HG03342 (cell line): ENCODE measurements at regions not wholly inside any gene's neighbourhood (a gene's known extent, or its start where the extent isn't known, plus 50 kb on each side); places are given as distances from the start of the nearest gene placed in this dataset.

ENCODE experiments used
- ATAC-seq: cut with Tn5 transposase; IDR thresholded peaks from one replicate; pipeline ENCODE4 v1.9.1; 2021; ENCODE audit warnings: mild to moderate bottlenecking, moderate library complexity; ENCODE audit not compliant: unreplicated experiment

DNA sequence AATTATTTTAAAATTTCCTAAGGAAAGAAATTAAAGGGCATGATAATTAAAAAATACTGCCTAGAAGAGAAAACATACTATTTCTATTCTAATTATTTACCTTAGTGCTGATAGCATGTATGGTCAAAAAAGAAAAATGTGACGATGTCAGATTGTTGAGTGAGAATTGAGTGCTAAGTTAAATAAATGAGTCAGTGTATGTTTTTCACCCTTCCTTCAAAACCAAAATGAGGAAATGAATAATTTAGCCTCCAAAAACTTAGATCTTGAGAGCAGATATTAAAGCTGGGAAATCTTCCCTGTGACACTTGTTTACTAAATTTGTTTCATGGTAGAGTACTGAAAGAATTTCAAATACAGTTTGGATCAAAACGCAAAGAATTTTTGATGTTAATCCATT, 58.6 kb upstream of the NYAP2 start:
- no peak for ATAC-seq

DNA sequence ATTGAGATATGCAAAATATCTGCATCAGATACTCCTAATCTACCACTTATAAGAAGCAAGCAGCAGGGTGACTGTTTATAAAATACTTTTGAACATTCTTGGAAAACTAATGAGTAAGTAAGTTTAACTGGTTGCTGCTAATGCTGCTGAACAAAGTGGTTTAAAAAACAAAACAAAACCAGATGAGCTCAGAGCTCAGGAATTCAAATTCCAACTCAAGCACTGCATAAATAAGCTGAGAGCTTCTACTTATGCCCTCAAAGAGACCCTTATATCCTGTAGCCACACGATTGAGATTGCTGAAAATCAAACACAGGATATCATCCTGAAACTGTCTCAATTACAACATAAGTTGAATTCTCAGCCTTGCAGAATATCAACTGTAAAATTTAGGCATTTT, 62.3 kb upstream of the NYAP2 start:
- no peak for ATAC-seq

DNA sequence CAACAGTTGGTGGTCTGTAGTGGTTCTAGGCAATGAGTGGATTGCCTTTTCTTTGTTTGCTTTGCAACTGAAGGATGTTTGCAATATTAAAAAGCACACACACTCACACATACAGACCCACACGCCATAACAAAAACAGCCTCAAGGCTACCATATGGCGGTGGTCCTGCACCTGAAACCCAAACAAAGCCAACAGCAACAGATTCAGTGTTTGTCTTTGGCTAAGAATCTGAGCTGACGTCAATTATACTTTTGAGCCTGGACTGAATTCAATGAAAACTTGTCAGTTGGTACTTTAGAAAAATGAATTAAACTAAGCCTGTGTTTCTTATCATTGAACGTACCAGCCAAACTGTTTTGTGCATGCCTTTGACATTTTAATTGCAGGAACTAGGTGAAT, 65.0 kb upstream of the NYAP2 start:
- ATAC-seq: no peak

GRCh38 chr2:225328192-225328591, 71.3 kb upstream of the NYAP2 start:
- ATAC-seq: no peak

DNA sequence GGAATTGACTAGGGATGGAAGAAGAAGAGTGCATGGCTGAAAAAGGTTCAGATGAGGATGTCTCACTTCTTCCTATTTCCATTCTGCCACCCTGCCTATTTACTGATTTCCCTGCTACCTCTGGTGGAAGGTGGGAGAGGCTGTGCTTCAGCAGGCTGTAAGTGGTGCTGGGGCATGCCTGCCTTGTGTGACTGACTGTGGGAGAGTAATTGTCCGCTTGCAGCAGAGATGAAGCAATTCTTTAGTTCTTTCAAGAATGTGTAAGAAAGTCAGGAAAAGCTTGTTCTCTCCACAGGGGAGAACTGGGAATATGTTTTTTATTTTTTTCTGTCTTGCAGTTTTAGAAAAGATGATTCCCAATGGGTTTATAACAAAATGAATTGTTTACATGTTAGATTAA, 72.5 kb upstream of the NYAP2 start:
- ATAC-seq: no peak

DNA sequence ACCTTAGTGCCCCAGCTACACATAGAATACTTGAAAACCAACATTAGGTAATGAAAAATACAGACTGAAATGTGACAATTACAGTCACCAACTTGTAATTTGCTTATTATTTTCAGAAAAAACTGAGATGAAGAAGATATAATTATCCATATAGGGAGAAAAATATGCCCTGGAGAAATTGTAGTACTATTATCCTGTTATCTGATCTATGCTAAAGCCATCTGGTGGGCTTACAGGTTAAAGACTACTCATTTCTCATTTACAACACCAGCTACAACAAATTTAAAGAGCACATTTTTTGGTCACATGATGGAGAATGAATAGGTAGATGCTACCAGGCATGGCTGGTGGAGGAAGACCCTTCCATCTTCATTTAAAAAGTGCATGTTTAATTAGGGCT, 79.6 kb upstream of the NYAP2 start:
- ATAC-seq: no peak

GRCh38 chr2:225318440-225318839, 81.1 kb upstream of the NYAP2 start:
- ATAC-seq: no peak

DNA sequence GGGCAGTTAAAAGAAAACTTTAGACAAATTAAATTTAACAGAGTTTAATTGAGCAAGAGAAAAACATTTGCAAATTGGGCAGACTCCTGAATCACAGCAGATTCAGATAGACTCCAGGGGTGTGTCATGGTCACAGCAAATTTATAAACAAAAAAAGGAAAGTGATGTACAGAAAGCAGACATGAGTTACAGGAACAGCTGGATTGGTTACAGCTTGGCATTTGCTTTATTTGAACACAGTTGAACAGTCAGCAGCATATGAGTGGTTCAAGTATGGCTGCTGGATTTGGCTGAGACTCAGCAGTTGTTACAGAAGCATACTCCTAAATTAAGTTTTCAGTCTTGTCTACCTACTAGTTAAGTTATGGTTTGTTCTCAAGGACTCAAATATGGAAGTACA, 82.3 kb upstream of the NYAP2 start:
- ATAC-seq: no peak

- ATAC-seq: no peak
These were observed 88.8 kb upstream of the NYAP2 start for GRCh38 chr2:225310745-225311144.

DNA sequence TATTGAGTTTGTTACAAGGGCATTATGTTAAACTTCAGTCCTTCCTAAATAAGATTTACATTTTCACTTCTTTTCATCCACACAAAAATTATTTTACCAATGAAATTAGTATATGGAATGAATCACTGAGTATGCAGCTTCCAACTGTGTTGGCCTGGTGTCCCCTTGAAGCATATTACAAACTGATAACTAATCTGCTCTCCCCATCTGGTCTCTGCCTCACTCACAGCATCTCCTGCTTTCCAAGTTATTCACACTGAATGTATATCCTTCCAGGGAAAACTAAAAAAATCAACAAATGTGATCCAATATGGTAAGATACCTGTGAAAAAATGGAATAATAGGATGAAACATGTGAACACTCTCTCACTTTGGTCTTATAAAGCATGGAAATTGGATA, 90.0 kb upstream of the NYAP2 start:
- ATAC-seq: no peak

DNA sequence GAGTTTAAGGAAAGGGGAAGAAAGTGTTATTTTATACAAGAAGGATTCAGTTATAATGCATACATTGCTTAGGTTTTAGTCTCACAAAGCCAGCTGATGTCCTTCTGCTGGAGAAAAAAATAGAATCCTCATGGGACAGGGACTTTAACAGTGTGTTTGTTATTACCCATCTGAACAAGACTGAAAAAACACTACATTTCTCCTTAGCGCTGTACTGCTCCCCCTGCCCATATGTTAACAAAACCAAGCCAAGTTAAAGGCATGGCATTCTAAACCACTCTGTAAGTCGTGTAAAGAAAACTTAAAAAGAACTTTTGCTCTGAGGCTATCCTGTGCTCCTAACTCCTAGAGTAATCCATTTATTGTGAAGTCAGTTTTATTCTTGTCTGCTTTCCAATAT, 102.6 kb upstream of the NYAP2 start:
- no peak for ATAC-seq

DNA sequence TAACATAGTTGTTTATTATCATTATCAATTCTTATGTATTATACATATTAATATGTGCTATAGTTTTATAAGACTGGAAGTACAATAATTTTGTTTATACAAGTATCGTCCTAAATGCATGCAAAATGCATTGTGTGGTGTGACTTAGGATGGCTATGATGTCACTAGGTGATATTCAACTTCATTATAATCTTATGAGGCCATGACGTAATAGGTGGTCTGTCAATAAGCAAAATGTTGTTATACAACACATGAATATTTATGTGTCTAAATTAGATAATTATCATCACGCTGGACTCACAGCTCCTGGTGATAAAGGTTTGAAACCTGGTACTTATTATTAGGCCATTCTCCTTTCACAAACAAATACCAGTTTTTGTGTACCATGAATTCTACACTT, 104.4 kb upstream of the NYAP2 start:
- no peak for ATAC-seq

DNA sequence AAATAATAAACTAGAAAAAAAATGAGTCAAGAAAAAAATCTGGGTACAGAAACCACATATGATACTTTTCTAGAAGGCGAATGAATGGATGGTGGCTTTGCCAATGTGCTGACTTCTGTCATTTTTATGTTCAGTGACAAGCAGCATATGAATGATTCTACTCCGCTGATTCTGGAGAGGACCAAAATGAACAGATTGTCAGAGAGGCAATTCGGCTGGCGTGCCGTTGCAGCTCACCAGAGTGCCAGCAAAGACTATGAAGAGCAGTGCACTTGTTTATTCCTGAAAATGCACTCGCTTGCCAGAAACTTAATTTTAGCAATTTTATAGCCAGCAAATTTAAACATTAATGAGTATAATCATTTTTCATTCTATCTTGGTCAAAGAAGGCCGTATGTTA, 105.9 kb upstream of the NYAP2 start:
- ATAC-seq: no peak

GRCh38 chr2:225290757-225291400, 108.6 kb upstream of the NYAP2 start:
- ATAC-seq: no peak

- ATAC-seq: no peak
These were observed 109.9 kb upstream of the NYAP2 start for GRCh38 chr2:225289659-225290058.

DNA sequence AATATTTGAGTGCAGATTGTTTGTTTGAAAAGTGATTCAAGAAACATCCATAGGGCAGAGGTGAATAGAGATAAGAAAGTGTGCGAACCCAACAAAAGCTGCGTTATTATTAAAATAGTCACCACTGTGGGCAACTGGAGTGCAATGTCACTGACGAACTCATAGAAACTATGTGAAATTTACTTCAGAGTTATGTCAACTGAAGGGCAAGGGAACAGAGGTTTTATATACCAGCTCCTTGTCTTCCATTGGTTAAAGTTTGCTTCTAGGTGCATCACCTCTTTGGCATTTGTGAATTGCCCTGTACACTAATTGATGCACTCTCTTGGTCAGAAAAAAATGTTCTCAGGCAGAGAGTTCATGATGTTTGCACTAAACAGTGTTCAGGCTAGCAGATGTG, 110.5 kb upstream of the NYAP2 start:
- no peak for ATAC-seq

DNA sequence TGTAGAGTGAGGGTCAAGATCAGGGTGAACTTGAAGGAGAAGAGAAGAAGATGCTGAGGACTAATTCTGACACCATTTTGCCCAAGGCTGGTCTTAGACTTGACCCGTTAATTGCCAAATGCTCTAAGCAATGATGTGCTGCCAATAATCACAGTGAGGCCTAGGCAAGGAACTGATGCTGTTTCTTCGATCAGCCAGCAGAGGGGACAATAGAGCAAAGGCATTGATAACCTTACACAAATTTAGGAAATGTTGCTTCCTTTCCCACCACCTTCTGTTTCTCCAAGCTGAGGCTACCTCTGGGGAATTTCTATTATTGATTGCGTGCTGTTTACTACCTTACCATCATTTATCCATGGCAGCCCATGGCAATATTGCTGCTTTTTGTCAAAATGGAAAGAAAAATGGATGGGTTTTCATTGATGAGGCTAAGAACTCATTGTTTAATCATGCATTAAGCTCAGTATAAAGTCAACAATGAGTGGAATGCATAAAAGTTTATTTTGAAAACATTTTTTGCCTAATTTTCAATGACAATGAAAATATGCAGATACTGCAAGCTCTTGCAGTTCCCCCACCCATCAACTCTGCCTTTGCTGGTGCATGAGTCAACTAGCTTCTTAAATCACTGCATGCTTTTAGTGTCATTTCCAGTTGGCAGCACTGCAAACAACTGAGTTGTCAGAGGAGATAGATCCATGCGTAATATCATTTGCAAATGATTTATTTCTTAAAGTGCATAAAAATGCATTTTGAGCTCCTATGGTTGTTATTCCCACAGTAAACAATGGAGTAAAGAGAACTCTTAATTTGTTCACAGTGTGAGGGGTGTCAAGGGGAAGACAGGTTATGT, 116.4 kb upstream of the NYAP2 start:
- peak; percentile 92 for ATAC-seq

DNA sequence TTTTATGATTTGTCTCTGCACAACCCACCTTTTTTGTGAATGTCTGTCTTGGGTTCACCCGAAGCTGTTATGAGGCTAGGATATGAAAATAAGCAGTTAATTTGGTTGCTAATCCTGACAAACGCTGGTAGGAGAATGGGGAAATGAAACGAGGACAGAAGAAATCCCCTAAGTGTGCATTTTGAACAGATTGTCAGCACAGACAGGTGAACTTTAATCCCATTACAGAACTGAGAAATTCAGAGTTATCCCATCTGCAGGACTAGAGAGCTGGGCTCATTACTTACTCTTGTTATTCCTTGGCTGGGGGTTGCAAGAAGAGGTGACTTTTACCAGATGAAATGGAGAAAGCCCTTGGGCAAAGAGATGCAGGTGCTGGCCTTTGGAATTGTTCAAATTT, 123.3 kb upstream of the NYAP2 start:
- ATAC-seq: peak; percentile 83

GRCh38 chr2:225275443-225275842, 124.1 kb upstream of the NYAP2 start:
- no peak for ATAC-seq

DNA sequence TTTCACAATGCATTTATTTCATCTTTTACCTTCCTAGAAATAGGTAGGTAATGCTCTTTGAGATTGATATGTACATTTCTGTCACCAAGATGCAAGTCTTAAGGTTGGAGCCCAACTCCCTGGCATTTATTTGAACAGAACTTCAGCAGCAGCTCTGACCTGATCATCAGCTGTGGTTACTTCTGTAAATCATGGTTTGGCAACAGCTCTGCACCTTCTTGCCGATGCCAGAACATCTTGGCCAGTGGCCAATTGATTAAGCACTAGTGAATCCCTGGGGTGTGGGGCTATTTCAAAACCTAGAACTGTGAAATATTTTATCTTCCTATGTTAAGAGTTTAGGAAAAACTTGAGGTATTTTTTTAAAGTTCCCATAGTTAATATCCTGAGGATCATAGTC, 124.8 kb upstream of the NYAP2 start:
- peak; percentile 24 for ATAC-seq

- ATAC-seq: no peak
These were observed 127.3 kb upstream of the NYAP2 start for GRCh38 chr2:225272173-225272572.

GRCh38 chr2:225270861-225271260, 128.6 kb upstream of the NYAP2 start:
- ATAC-seq: peak; percentile 100

DNA sequence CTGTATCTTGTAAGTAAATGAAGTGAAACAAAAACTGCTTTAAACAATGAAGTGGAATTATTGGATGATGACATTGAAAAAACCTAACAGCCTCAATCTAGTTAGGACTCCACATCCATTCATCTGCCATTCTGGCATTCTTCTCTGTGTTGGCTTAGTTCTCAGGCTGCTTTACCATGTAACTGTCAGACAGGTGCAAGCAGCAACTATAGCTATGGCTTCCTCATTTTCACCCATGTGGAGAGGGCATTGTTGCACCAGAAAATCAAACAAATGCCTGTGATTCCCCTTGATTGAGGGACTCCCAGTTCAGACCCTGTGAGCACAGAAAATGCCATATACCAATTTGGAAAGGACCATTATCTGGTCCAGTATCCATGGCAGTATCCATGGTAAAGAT, 129.5 kb upstream of the NYAP2 start:
- ATAC-seq: no peak
